H1 (cell line): ENCODE measurements at regions not wholly inside any gene's neighbourhood (a gene's known extent, or its start where the extent isn't known, plus 50 kb on each side); places are given as distances from the start of the nearest gene placed in this dataset.

Experiments used
- CTBP2 ChIP-seq: IDR thresholded peaks from 2 replicates; pipeline ENCODE4 v1.7.0; 2011; ENCODE audit warnings: borderline replicate concordance, mild to moderate bottlenecking, moderate library complexity, mixed read lengths, low read length; ENCODE audit not compliant: insufficient read depth, insufficient read length
- FOSL1 ChIP-seq: IDR thresholded peaks from 2 replicates; pipeline ENCODE4 v1.6.1; 2011; ENCODE audit warnings: mild to moderate bottlenecking, low read depth, low read length, moderate library complexity; ENCODE audit not compliant: insufficient read depth
- NRF1 ChIP-seq: IDR thresholded peaks from 2 replicates; pipeline ENCODE4 v1.6.1; 2011; ENCODE audit warnings: mild to moderate bottlenecking, low read depth, low read length, improper control_type of control experiment
- RBBP5 ChIP-seq: IDR thresholded peaks from 2 replicates; pipeline ENCODE4 v1.7.1; 2012; ENCODE audit warnings: low read depth, mild to moderate bottlenecking, inconsistent platforms, low read length, moderate library complexity, borderline replicate concordance
- RXRA ChIP-seq: IDR thresholded peaks from 2 replicates; pipeline ENCODE4 v1.6.1; 2011; ENCODE audit warnings: low read depth, mild to moderate bottlenecking, low read length, moderate library complexity; ENCODE audit not compliant: insufficient read depth
- SP2 ChIP-seq: IDR thresholded peaks from 2 replicates; pipeline ENCODE4 v1.6.1; 2012; ENCODE audit warnings: mild to moderate bottlenecking, low read length, inconsistent platforms
- SP4 ChIP-seq: IDR thresholded peaks from 2 replicates; pipeline ENCODE4 v1.6.1; 2012; ENCODE audit warnings: low read length, inconsistent platforms
- SRF ChIP-seq: IDR thresholded peaks from 2 replicates; pipeline ENCODE4 v1.6.1; 2011; ENCODE audit warnings: mild to moderate bottlenecking, low read depth, low read length, moderate library complexity
- TAF1 ChIP-seq: IDR thresholded peaks from 2 replicates; pipeline ENCODE4 v1.6.1; 2011; ENCODE audit warnings: mild to moderate bottlenecking, low read depth, low read length
- TF ChIP-seq, protein P1 (sequence below): fragments of 300-600 bp; sonication (generic); IDR thresholded peaks from 2 replicates; pipeline ENCODE4 v1.7.1; 2012; ENCODE audit warnings: low read length, moderate library complexity, mild to moderate bottlenecking, inconsistent platforms; ENCODE audit not compliant: insufficient replicate concordance
- TF ChIP-seq, protein P2 (sequence below): IDR thresholded peaks from 2 replicates; pipeline ENCODE4 v1.6.1; 2011; ENCODE audit warnings: low read depth, mild to moderate bottlenecking, low read length; ENCODE audit not compliant: insufficient read depth

- TF ChIP-seq, protein P1, sequence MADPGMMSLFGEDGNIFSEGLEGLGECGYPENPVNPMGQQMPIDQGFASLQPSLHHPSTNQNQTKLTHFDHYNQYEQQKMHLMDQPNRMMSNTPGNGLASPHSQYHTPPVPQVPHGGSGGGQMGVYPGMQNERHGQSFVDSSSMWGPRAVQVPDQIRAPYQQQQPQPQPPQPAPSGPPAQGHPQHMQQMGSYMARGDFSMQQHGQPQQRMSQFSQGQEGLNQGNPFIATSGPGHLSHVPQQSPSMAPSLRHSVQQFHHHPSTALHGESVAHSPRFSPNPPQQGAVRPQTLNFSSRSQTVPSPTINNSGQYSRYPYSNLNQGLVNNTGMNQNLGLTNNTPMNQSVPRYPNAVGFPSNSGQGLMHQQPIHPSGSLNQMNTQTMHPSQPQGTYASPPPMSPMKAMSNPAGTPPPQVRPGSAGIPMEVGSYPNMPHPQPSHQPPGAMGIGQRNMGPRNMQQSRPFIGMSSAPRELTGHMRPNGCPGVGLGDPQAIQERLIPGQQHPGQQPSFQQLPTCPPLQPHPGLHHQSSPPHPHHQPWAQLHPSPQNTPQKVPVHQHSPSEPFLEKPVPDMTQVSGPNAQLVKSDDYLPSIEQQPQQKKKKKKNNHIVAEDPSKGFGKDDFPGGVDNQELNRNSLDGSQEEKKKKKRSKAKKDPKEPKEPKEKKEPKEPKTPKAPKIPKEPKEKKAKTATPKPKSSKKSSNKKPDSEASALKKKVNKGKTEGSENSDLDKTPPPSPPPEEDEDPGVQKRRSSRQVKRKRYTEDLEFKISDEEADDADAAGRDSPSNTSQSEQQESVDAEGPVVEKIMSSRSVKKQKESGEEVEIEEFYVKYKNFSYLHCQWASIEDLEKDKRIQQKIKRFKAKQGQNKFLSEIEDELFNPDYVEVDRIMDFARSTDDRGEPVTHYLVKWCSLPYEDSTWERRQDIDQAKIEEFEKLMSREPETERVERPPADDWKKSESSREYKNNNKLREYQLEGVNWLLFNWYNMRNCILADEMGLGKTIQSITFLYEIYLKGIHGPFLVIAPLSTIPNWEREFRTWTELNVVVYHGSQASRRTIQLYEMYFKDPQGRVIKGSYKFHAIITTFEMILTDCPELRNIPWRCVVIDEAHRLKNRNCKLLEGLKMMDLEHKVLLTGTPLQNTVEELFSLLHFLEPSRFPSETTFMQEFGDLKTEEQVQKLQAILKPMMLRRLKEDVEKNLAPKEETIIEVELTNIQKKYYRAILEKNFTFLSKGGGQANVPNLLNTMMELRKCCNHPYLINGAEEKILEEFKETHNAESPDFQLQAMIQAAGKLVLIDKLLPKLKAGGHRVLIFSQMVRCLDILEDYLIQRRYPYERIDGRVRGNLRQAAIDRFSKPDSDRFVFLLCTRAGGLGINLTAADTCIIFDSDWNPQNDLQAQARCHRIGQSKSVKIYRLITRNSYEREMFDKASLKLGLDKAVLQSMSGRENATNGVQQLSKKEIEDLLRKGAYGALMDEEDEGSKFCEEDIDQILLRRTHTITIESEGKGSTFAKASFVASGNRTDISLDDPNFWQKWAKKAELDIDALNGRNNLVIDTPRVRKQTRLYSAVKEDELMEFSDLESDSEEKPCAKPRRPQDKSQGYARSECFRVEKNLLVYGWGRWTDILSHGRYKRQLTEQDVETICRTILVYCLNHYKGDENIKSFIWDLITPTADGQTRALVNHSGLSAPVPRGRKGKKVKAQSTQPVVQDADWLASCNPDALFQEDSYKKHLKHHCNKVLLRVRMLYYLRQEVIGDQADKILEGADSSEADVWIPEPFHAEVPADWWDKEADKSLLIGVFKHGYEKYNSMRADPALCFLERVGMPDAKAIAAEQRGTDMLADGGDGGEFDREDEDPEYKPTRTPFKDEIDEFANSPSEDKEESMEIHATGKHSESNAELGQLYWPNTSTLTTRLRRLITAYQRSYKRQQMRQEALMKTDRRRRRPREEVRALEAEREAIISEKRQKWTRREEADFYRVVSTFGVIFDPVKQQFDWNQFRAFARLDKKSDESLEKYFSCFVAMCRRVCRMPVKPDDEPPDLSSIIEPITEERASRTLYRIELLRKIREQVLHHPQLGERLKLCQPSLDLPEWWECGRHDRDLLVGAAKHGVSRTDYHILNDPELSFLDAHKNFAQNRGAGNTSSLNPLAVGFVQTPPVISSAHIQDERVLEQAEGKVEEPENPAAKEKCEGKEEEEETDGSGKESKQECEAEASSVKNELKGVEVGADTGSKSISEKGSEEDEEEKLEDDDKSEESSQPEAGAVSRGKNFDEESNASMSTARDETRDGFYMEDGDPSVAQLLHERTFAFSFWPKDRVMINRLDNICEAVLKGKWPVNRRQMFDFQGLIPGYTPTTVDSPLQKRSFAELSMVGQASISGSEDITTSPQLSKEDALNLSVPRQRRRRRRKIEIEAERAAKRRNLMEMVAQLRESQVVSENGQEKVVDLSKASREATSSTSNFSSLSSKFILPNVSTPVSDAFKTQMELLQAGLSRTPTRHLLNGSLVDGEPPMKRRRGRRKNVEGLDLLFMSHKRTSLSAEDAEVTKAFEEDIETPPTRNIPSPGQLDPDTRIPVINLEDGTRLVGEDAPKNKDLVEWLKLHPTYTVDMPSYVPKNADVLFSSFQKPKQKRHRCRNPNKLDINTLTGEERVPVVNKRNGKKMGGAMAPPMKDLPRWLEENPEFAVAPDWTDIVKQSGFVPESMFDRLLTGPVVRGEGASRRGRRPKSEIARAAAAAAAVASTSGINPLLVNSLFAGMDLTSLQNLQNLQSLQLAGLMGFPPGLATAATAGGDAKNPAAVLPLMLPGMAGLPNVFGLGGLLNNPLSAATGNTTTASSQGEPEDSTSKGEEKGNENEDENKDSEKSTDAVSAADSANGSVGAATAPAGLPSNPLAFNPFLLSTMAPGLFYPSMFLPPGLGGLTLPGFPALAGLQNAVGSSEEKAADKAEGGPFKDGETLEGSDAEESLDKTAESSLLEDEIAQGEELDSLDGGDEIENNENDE, result no peak
- TF ChIP-seq RBBP5, result no peak
- no peak for TF ChIP-seq FOSL1
- no peak for TF ChIP-seq SRF
- no peak for TF ChIP-seq RXRA
- no peak for TF ChIP-seq NRF1
- no peak for TF ChIP-seq SP4
- TF ChIP-seq TAF1, result no peak
- TF ChIP-seq, protein P2, sequence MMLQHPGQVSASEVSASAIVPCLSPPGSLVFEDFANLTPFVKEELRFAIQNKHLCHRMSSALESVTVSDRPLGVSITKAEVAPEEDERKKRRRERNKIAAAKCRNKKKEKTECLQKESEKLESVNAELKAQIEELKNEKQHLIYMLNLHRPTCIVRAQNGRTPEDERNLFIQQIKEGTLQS, result peak; percentile 57; the same call in 1 of the 2 replicates
- no peak for TF ChIP-seq SP2
- no peak for TF ChIP-seq CTBP2
Measured at GRCh38 chr7:142357953-142358520, 100.2 kb upstream of the PRSS58 start (continued).
